NT2/D1 (cell line): ENCODE measurements at regions not wholly inside any gene's neighbourhood (a gene's known extent, or its start where the extent isn't known, plus 50 kb on each side); places are given as distances from the start of the nearest gene placed in this dataset.

ENCODE experiments used
- DNase-seq: peaks from one replicate; pipeline ENCODE4 v3.0.0-alpha.2; 2011; ENCODE audit warnings: low read depth, low spot score
- H3K27me3 ChIP-seq: 2 replicates; pipeline ENCODE4 v1.6.0; 2011; ENCODE audit warnings: mild to moderate bottlenecking; ENCODE audit not compliant: insufficient read length, insufficient read depth
- H3K36me3 ChIP-seq: 2 replicates; pipeline ENCODE4 v1.6.1; 2011; ENCODE audit warnings: mild to moderate bottlenecking, low read length, mixed read lengths; ENCODE audit not compliant: insufficient read depth, insufficient read length
- H3K4me1 ChIP-seq: 2 replicates; pipeline ENCODE4 v1.5.1; 2011; ENCODE audit not compliant: insufficient read depth, insufficient read length
- H3K4me3 ChIP-seq: 2 replicates; pipeline ENCODE4 v1.5.1; 2011; ENCODE audit warnings: low read depth; ENCODE audit not compliant: insufficient read length
- H3K9ac ChIP-seq: 2 replicates; pipeline ENCODE4 v1.6.0; 2011; ENCODE audit warnings: low read depth; ENCODE audit not compliant: insufficient read length
- H3K9me3 ChIP-seq: 2 replicates; pipeline ENCODE4 v1.5.1; 2011; ENCODE audit warnings: mild to moderate bottlenecking, low read length; ENCODE audit not compliant: insufficient read depth
- SUZ12 ChIP-seq: IDR thresholded peaks from 2 replicates; pipeline ENCODE4 v1.6.1; 2011; ENCODE audit not compliant: insufficient read length, insufficient read depth; ENCODE audit errors: extremely low read depth
- YY1 ChIP-seq: IDR thresholded peaks from 2 replicates; pipeline ENCODE4 v1.6.1; 2011; ENCODE audit not compliant: insufficient read length, insufficient read depth
- ZNF274 ChIP-seq: IDR thresholded peaks from 2 replicates; pipeline ENCODE4 v1.6.1; 2011; ENCODE audit warnings: mild to moderate bottlenecking, low read depth, low read length

DNA sequence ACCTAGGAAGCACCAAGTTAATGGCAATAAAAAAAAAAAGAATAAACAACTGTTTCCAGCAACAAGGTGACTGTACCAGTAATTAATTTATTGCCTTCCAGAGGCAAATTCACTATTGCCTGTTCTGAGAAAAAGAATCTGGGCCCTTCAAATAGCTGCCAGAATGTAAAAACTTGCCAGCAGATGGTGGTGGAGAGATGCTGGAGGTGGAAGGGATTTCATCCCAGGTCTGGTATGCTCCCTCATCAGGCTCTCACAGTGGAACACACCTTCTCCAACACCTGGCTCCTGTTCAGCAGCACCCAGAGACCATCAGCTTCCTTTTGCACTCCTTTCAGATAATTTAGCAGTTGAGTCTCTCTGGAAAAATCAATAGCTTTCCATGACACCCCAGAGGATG lies 792.9 kb upstream of the ADAMTS5 start:
- Histone ChIP-seq H3K4me1 (no peaks in the 10 kb centered on the region), H3K27me3 (no peaks in the 10 kb centered on the region), H3K4me3 (no peak overlapping the region), H3K9ac (no peak overlapping the region), H3K9me3 (no peaks in the 10 kb centered on the region; the same call in none of the 2 replicates), H3K36me3 (no peaks in the 10 kb centered on the region)
- TF ChIP-seq ZNF274: no peak
- no peak for TF ChIP-seq YY1
- TF ChIP-seq SUZ12: no peak
- DNase-seq: no peak

DNA sequence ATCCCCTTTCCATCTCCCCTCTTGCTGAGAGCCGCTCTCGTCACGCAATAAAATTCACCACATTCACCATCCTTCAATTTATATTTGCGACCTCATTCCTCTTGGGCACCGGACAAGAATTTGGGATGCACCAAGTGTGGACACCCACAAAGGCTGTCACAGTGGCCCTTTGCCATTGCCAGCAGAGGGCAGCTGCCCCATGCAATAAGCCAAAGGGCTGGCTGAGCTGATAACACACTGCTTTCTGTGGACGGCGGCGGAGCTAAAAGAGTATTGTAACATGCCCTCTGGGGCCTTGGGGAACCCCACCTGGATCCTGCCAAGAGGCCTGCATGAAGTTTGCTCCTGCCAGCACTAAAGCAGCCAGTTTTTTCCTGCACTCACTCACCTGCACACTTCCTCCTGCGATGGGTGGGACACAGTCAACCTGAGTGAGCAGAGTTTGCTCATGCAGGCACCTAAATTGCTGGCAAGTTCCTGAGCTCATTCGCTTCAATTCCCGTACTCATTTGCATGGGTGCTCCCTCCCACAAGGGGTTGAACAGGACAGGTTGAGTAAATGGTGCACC lies 792.3 kb upstream of the ADAMTS5 start:
- TF ChIP-seq YY1 (no peak), SUZ12 (no peak), ZNF274 (no peak)
- no peak for DNase-seq
- Histone ChIP-seq H3K9me3 (no peaks in the 10 kb centered on the region; the same call in none of the 2 replicates), H3K4me3 (no peak overlapping the region), H3K9ac (no peak overlapping the region), H3K27me3 (no peaks in the 10 kb centered on the region), H3K4me1 (no peaks in the 10 kb centered on the region), H3K36me3 (no peaks in the 10 kb centered on the region)

DNA sequence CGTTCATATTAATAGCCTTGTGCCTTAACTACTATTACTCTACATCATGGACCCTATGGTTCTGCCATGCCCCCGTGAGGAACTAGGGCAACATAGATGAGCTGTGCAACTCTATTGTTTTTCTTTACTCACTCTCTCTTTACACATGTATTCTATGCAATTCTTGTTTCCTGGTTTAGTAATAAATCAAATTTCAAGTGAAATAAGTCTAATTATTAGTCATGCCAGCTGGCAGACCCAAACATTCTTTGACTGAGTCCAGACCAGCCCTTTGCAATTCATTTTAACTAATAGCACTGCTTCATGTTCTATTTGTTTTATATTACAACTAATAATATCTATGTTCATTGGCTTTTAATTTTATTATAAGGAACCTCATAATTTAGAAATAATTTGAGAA lies 789.3 kb upstream of the ADAMTS5 start:
- Histone ChIP-seq H3K9me3 (peaks cover 7% of the 10 kb centered on the region), H3K36me3 (no peaks in the 10 kb centered on the region), H3K9ac (no peak overlapping the region), H3K27me3 (no peaks in the 10 kb centered on the region), H3K4me1 (no peaks in the 10 kb centered on the region), H3K4me3 (no peak overlapping the region)
- no peak for DNase-seq
- TF ChIP-seq ZNF274 (no peak), SUZ12 (no peak), YY1 (no peak)

DNA sequence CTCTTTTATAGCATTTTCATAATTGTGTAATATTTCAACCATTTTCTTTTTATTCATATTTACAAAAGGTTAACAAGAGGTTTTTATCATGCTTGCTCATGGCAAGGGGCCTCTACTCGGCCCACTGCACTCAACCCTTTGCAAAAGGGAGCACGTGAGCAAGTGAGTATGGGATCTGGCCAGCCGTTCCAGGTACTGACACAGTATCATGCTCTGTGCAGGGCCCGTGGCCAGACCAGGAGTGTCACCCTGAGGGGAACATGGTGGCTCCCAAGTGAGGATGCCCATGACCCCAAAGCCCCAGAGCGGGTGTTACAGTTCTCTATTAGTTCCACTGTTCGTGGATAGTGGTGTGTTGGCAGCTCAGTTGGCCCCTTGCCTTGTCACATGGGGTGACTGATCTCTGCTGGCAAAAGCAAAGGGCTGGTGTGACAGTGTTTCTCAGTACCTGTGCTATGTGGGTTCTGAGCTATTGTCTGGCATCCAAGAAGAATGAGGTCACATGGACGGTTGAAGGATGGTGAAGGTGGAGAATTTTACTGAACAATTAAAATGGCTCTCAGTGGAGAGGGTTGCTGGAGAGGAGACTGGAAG lies 777.2 kb upstream of the ADAMTS5 start:
- H3K36me3 ChIP-seq: no peaks in the 10 kb centered on the region
- TF ChIP-seq SUZ12 (no peak), YY1 (no peak), ZNF274 (no peak)
- H3K9me3 ChIP-seq: peaks cover 8% of the 10 kb centered on the region; the same call in 1 of the 2 replicates
- no peak overlapping the region for H3K4me3 ChIP-seq
- H3K4me1 ChIP-seq: no peaks in the 10 kb centered on the region
- no peak for DNase-seq
- no peaks in the 10 kb centered on the region for H3K27me3 ChIP-seq
- H3K9ac ChIP-seq: no peak overlapping the region

DNA sequence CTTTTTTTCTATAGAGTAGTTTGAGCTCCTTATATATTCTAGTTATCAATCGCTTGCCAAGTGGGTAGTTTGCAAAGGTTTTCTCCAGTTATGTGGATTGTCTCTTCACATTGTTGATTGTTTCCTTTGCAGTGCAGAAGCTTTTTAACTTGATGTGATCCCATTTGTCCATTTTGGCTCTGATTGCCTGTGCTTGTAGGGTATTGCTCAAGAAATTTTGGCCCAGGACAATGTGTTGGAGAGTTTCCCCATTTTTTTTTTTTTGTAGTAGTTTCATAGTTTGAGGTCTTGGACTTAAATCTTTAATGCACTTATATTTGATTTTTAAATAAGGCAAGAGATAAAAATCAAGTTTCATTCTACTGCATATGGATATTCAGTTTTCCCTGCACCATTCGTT lies 774.8 kb upstream of the ADAMTS5 start:
- peaks cover 13% of the 10 kb centered on the region; the same call in 1 of the 2 replicates for H3K9me3 ChIP-seq
- no peaks in the 10 kb centered on the region for H3K27me3 ChIP-seq
- no peak overlapping the region for H3K9ac ChIP-seq
- DNase-seq: no peak
- no peaks in the 10 kb centered on the region for H3K36me3 ChIP-seq
- TF ChIP-seq ZNF274 (no peak), YY1 (no peak), SUZ12 (no peak)
- no peaks in the 10 kb centered on the region for H3K4me1 ChIP-seq
- no peak overlapping the region for H3K4me3 ChIP-seq

DNA sequence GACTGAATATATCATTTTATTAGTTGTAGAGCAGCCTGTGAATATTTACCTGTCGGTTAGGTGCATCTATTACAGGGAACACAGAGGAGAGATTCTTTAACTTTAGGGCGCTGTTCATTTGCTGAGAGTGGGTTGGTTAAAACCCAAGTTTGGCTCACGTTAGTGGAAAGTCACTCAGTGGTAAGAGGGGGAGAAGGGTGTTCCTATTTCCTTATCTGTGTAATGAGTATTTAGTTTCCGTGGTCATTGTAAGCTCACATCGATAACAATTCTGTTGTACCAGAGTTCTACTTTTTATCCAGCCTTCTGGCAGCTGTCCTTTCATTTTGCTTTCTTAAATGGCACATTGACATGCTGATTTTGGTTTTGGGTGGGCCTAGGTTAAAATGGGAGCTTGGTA lies 773.2 kb upstream of the ADAMTS5 start:
- H3K27me3 ChIP-seq: no peaks in the 10 kb centered on the region
- TF ChIP-seq ZNF274 (no peak), YY1 (no peak), SUZ12 (no peak)
- no peaks in the 10 kb centered on the region for H3K4me1 ChIP-seq
- no peaks in the 10 kb centered on the region for H3K36me3 ChIP-seq
- H3K9ac ChIP-seq: no peak overlapping the region
- no peak overlapping the region for H3K4me3 ChIP-seq
- no peak for DNase-seq
- H3K9me3 ChIP-seq: peaks cover 13% of the 10 kb centered on the region; the same call in 1 of the 2 replicates

DNA sequence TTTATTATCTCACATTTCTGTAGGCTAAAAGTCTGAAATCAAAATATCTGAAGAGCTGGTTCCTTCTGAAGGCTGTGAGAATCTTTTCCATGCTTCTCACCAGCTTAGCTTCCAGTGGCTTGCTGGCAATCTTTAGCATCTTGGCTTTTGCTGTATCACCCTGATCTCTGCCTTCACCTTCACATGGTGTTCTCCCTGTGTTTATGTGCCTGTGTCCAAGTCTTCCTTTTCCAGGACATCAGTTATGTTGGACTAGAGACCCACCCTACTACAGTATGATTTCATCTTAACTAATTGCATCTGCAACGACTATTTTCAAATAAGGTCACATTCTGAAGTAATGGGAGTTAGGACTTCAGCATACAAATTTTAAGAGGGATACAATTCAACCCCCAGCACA lies 772.3 kb upstream of the ADAMTS5 start:
- no peaks in the 10 kb centered on the region for H3K27me3 ChIP-seq
- H3K9me3 ChIP-seq: peaks cover 8% of the 10 kb centered on the region; the same call in 1 of the 2 replicates
- H3K36me3 ChIP-seq: no peaks in the 10 kb centered on the region
- TF ChIP-seq SUZ12: no peak
- no peak for TF ChIP-seq ZNF274
- TF ChIP-seq YY1: no peak
- no peak overlapping the region for H3K4me3 ChIP-seq
- H3K4me1 ChIP-seq: no peaks in the 10 kb centered on the region
- no peak overlapping the region for H3K9ac ChIP-seq
- DNase-seq: no peak
